Thoracic aorta (tissue), 2 donors: ENCODE measurements at regions not wholly inside any gene's neighbourhood (a gene's known extent, or its start where the extent isn't known, plus 50 kb on each side); places are given as distances from the start of the nearest gene placed in this dataset.

Source experiments
- ATAC-seq: fragments of 150-250 bp; one replicate; pipeline ENCODE4 v1.8.0; 2017; ENCODE audit warnings: low read depth; ENCODE audit not compliant: insufficient number of reproducible peaks, low FRiP score
- DNase-seq: peaks from one replicate; pipeline ENCODE4 v3.0.0-alpha.2; 2020; ENCODE audit warnings: low spot score
- H3K27ac ChIP-seq, 2 donors: fragments of 200-600 bp; sonication (generic); 1 replicate in 1 of 2; 2 replicates in 1 of 2; pipeline ENCODE4 v1.5.1; 2016; ENCODE audit warnings: mild to moderate bottlenecking in 2 of 2, moderate library complexity in 2 of 2
- H3K27me3 ChIP-seq: fragments of 200-600 bp; sonication (generic); replicated peaks from 2 replicates; pipeline ENCODE4 v1.6.0; 2016; ENCODE audit warnings: mild to moderate bottlenecking; ENCODE audit not compliant: insufficient read depth
- H3K36me3 ChIP-seq: fragments of 200-600 bp; sonication (generic); one replicate; pipeline ENCODE4 v1.5.1; 2016
- H3K4me1 ChIP-seq, 2 donors: fragments of 200-600 bp; sonication (generic); 1 replicate in 1 of 2; 2 replicates in 1 of 2; pipeline versions ENCODE4 v1.5.1 to v1.6.0; 2016; ENCODE audit warnings: low read depth in 2 of 2, mild to moderate bottlenecking in 1 of 2; ENCODE audit not compliant: control insufficient read depth in 1 of 2
- H3K4me3 ChIP-seq: fragments of 200-600 bp; sonication (generic); 2 replicates; pipeline ENCODE4 v1.5.1; 2016; ENCODE audit warnings: mild to moderate bottlenecking
- H3K9me3 ChIP-seq: fragments of 200-600 bp; sonication (generic); 2 replicates; pipeline ENCODE4 v1.5.1; 2016
- CTCF ChIP-seq: fragments of 200-600 bp; sonication (generic); IDR thresholded peaks from one replicate; pipeline ENCODE4 v1.5.1; 2019; ENCODE audit warnings: antibody characterized with exemption

DNA sequence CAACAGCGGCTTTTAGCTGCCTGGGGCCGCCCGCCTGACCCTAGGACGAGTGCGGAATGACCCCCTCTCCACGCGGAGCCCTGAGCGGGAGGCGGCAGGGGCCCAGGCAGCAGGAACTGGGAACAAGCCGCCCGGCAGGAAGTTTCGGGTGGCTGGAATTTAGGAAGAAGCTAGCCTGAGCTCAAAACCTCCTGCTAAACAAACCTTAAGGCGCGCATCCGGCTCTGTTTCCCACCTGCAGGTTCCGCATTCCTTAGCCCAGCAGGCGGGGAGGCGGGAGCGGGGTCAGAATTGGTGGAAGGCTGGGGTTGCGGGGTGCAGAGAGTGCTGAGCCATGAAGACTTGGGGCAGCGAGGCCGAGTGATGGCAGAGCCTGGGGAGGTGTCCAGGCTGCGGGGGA, 813.9 kb downstream of the KCNJ18 start:
- no peak overlapping the region for H3K27ac ChIP-seq
- TF ChIP-seq CTCF, result no peak
- H3K9me3 ChIP-seq, result no peaks in the 10 kb centered on the region
- ATAC-seq, result no peak
- H3K4me1 ChIP-seq, result no peaks in the 10 kb centered on the region
- H3K4me3 ChIP-seq, result no peak overlapping the region
- DNase-seq, result no peak
- H3K27me3 ChIP-seq, result no peaks in the 10 kb centered on the region
- H3K36me3 ChIP-seq, result no peaks in the 10 kb centered on the region

GRCh38 chr17:22506861-22507260, 814.5 kb downstream of the KCNJ18 start:
- ATAC-seq, result no peak
- Histone ChIP-seq H3K36me3 (no peaks in the 10 kb centered on the region), H3K4me3 (no peak overlapping the region), H3K9me3 (no peaks in the 10 kb centered on the region), H3K27ac (no peak overlapping the region), H3K4me1 (no peaks in the 10 kb centered on the region), H3K27me3 (no peaks in the 10 kb centered on the region)
- DNase-seq, result no peak
- TF ChIP-seq CTCF, result no peak

- Histone ChIP-seq H3K27me3 (no peaks in the 10 kb centered on the region), H3K4me3 (no peak overlapping the region), H3K9me3 (no peaks in the 10 kb centered on the region), H3K4me1 (no peaks in the 10 kb centered on the region), H3K36me3 (no peaks in the 10 kb centered on the region), H3K27ac (no peak overlapping the region)
- ATAC-seq (no peak), DNase-seq (no peak)
- no peak for TF ChIP-seq CTCF
Observed at GRCh38 chr17:22507823-22508222, 815.5 kb downstream of the KCNJ18 start.

GRCh38 chr17:22510504-22510903, 818.2 kb downstream of the KCNJ18 start:
- H3K27ac ChIP-seq, result no peak overlapping the region
- DNase-seq (no peak), ATAC-seq (no peak)
- H3K9me3 ChIP-seq, result no peaks in the 10 kb centered on the region
- TF ChIP-seq CTCF, result no peak
- no peak overlapping the region for H3K4me3 ChIP-seq
- no peaks in the 10 kb centered on the region for H3K4me1 ChIP-seq
- no peaks in the 10 kb centered on the region for H3K27me3 ChIP-seq
- H3K36me3 ChIP-seq, result no peaks in the 10 kb centered on the region

DNA sequence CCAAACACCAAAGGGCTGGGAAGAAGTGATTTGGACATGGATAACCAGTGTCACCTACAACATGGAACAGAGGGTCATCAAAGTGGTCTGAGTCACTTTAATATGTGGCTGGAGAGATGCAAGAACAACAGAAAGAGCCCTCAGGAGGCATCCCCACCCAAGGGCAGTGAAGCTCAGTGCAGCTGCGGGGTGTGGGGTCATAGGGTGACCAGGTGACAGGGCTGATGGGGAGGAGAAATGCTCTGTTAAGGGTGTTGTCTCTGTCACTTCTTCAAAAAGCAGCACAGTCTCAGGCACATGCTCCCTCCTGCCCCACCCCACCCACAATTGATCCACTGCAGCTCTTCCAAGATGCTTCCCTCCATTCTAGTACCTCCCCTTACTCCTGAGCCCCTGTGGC, 819.1 kb downstream of the KCNJ18 start:
- TF ChIP-seq CTCF, result no peak
- H3K36me3 ChIP-seq, result no peaks in the 10 kb centered on the region
- no peaks in the 10 kb centered on the region for H3K27me3 ChIP-seq
- H3K9me3 ChIP-seq, result no peaks in the 10 kb centered on the region
- no peak overlapping the region for H3K4me3 ChIP-seq
- no peak overlapping the region for H3K27ac ChIP-seq
- no peaks in the 10 kb centered on the region for H3K4me1 ChIP-seq
- no peak for DNase-seq
- ATAC-seq, result no peak
